ENCODE measurements at regions not wholly inside any gene's neighbourhood (a gene's known extent, or its start where the extent isn't known, plus 50 kb on each side); places are given as distances from the start of the nearest gene placed in this dataset.
"Not testable (repeated sequence)": the region's sequence is repeated elsewhere in the genome, so short reads cannot be mapped to it uniquely, and the experiment has no call there.

- DNase-seq: no peak
Observed at GRCh38 chr9:24071091-24071490, 245.1 kb upstream of the ELAVL2 start.

DNA sequence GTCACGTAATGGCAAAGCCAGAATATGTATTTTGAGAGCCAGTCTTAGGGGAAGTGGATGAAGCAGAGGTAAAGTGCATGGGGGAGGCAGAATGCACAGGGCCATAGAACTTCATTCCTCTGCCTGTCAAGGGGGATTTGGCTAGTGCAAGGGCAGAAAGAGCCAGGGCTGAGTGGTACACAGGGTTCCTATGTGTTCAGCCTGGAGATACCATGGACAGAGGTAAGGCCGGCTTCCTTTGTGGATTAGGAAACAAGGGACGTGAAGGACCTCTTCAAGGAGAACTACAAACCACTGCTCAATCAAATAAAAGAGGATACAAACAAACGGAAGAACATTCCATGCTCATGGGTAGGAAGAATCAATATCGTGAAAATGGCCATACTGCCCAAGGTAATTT, 241.1 kb upstream of the ELAVL2 start:
- not testable (repeated sequence) for DNase-seq

DNA sequence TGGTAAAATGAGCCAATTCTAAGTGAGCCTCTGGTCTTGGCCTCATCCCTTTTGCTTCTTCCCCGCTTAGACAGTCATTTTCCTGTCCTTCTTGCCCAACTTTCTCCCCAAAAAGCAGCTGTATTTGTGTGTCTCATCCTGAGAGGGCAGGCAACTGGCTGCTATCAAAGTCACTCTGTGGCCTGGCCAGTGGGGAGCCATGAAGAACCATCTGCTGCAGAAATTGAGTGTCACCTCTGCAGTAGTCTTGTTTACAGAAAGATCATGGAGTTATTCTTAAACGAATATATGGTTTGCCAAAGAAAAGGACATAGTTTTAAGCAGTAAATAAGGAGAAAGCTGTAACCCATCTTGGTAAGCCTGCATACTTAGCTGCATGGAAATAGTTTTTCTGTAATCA, 233.6 kb upstream of the ELAVL2 start:
- DNase-seq: no peak

DNA sequence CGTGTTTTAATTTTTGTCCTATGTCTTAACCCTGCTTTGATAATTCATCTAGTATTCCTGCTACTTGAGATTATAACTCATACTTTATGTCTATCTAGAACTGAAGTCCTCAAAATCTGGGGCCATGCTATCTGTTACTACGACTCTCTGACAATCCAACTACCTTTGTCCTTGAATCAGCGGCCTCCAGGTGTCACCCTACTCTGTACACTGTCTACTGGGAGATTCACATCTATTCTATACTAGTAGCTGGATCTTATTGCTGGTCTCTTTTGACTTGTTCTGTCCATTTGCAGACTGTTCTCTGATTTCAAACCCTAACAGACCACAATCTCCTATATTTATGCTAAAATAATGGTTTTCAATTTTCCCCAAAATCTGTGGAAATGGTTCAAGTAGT, 225.5 kb upstream of the ELAVL2 start:
- DNase-seq: no peak

DNA sequence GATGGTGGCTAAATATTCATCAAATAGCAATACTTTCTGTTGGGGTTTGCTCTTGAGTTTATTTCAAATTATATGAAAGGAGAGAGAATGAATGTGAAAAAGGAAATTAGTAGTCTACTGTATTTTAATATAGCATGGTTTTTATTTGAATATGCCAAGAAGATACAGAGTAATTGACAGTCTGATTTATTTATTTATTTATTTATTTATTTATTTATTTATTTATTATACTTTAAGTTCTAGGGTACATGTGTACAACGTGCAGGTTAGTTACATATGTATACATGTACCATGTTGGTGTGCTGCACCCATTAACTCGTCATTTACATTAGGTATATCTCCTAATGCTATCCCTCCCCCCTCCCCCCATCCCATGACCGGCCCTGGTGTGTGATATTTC, 224.2 kb upstream of the ELAVL2 start:
- DNase-seq: not testable (repeated sequence)

- DNase-seq: no peak
Observed at GRCh38 chr9:24045150-24045549, 219.1 kb upstream of the ELAVL2 start.

GRCh38 chr9:24044576-24044975, 218.5 kb upstream of the ELAVL2 start:
- no peak for DNase-seq

DNA sequence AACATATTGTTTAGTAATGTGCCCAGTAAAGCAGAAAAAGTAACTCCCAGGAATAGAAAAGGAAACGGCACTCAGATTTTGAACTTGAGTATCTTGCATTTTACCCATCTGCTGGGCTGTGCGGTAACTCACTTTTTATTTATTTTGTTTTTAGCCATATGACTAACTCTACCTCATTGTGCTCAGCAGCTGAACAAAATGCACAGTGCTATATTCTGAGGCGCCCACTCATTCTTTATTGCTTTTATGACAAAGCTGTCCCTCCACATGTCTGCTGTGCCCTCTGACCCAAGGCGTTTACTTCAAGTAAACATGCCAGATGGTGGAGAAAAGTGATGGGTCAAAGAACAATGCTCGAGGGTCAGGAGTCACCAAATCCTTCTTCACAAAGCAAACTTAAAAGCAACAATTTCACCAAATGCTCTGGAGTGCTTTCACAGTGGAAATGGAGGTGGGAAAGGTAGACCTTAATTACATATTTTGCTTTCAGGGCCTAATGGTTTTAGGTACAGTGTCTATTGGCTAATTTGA, 215.2 kb upstream of the ELAVL2 start:
- no peak for DNase-seq

DNA sequence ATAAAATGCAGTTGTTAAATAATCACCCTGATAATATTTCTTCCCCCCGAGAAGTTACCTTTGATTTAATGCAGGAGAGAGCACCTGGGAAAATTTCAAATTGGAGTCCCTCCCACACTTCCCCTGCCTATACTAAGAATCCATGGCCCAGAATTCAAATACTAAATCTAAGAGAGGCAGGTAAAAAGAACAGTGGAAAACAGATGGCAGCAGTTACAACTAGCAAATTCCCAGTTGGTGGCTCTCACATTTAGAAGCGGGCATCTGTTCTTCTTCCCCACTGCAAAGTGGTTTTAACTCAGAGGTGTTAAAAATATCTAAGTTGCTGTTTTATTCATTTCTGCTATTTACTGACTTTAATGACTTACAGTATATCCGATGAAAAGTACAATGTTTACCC, 210.4 kb upstream of the ELAVL2 start:
- no peak for DNase-seq

GRCh38 chr9:24035816-24036215, 209.8 kb upstream of the ELAVL2 start:
- no peak for DNase-seq

GRCh38 chr9:24011881-24012280, 185.8 kb upstream of the ELAVL2 start:
- DNase-seq: no peak

GRCh38 chr9:24011009-24011717, 185.1 kb upstream of the ELAVL2 start:
- DNase-seq: no peak

GRCh38 chr9:24009322-24009721, 183.3 kb upstream of the ELAVL2 start:
- DNase-seq: no peak

- no peak for DNase-seq
Observed at GRCh38 chr9:24007185-24007584, 181.1 kb upstream of the ELAVL2 start.

- not testable (repeated sequence) for DNase-seq
Observed at GRCh38 chr9:23991874-23992273, 165.8 kb upstream of the ELAVL2 start.

DNA sequence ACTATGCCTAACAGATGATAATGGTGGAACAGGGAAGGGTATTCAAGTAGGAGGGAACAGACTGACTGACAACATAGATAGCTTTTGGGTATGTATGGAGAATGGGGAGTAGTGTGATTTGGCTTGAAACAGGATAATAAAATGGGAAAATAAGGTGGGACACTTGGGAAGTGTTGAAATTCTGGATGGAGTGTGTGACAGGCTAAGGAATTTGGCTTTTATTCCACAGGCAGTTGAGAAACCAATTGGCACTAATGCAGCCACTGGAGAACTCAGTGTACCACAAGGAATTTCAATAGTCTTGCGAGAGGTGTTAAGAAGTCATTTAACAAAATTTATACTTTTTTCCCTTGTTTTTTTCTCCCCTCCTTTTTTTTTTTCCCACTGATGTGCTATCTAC, 153.5 kb upstream of the ELAVL2 start:
- DNase-seq: no peak

- DNase-seq: no peak
Observed at GRCh38 chr9:23962101-23962500, 136.1 kb upstream of the ELAVL2 start.

DNA sequence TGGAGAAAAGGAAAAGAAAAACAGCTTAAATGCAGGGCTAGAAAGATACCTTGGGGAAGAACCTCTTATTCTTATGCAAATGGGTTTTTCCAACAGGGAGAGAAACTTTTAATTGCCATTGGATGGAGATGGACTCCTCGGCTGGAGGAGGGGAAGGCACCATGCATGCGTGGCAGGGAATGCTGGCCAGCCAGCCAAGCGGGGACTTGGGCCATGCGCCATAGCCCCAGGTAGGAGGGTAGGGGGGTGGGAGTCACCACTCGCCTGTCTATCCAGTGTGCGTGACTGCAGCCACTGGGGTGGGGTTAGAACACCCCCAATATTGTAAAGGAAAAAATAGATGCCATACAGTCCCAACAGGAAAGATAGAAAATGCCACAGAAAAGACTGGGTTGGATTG, 119.9 kb upstream of the ELAVL2 start:
- no peak for DNase-seq

GRCh38 chr9:23941051-23941450, 115.0 kb upstream of the ELAVL2 start:
- no peak for DNase-seq

GRCh38 chr9:23938908-23939307, 112.9 kb upstream of the ELAVL2 start:
- DNase-seq: no peak

- DNase-seq: no peak
Observed at GRCh38 chr9:23934291-23934906, 108.4 kb upstream of the ELAVL2 start.

- DNase-seq: no peak
Observed at GRCh38 chr9:23933348-23933747, 107.3 kb upstream of the ELAVL2 start.

GRCh38 chr9:23926368-23926767, 100.3 kb upstream of the ELAVL2 start:
- DNase-seq: no peak

DNA sequence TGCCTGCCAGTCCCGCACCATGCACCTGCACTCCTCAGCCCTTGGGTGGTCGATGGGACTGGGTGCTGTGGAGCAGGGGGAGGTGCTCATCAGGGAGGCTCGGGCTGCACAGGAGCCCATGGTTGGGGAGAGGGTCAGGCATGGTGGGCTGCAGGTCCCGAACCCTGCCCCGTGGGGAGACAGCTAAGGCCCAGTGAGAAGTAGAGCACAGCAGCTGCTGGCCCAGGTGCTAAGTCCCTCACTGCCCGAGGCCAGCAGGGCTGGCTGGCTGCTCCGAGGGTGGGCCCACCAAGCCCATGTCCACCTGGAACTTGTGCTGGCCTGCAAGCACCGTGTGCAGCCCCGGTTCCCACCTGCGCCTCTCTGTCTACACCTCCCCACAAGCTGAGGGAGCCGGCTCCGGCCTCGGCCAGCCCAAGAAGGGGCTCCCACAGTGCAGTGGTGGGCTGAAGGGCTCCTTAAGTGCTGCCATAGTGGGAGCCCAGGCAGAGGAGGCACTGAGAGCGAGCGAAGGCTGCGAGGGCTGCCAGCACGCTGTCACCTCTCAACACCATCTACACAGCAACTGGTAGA, 88.5 kb upstream of the ELAVL2 start:
- no peak for DNase-seq

Measured in fibroblast of skin of abdomen (primary cell).